ENCODE measurements at regions not wholly inside any gene's neighbourhood (a gene's known extent, or its start where the extent isn't known, plus 50 kb on each side); places are given as distances from the start of the nearest gene placed in this dataset.

GRCh38 chr20:11274141-11274594 lies 600.4 kb upstream of the JAG1 start (continued):
- TF ChIP-seq MAFF (IDR thresholded peaks at IDR 0.05; ENCODE audit: low read depth, low read length): no peak
- no peak for TF ChIP-seq NONO (IDR thresholded peaks at IDR 0.05)
- TF ChIP-seq NONO (CRISPR knock-in tag; conservative IDR thresholded peaks at IDR 0.05): no peak
- TF ChIP-seq SALL2 (CRISPR knock-in tag; IDR thresholded peaks at IDR 0.05): no peak
- no peak for TF ChIP-seq RAD51 (IDR thresholded peaks at IDR 0.05; ENCODE audit: borderline replicate concordance)
- no peak for TF ChIP-seq POLR2AphosphoS2 (IDR thresholded peaks at IDR 0.05; ENCODE audit: low read depth, low read length)
- TF ChIP-seq GMEB1 (CRISPR knock-in tag; IDR thresholded peaks at IDR 0.05; ENCODE audit: borderline replicate concordance): no peak
- no peak for TF ChIP-seq TRAFD1 (CRISPR knock-in tag; IDR thresholded peaks at IDR 0.05; ENCODE audit: borderline replicate concordance)
- no peak for TF ChIP-seq ZBTB7B (CRISPR knock-in tag; IDR thresholded peaks at IDR 0.05)
- TF ChIP-seq MED1 (CRISPR knock-in tag; IDR thresholded peaks at IDR 0.05): no peak
- TF ChIP-seq HOXA3 (CRISPR knock-in tag; IDR thresholded peaks at IDR 0.05): no peak
- TF ChIP-seq NCOR1 (IDR thresholded peaks at IDR 0.05; ENCODE audit: borderline replicate concordance, low read length): no peak
- no peak for TF ChIP-seq MTA1 (CRISPR knock-in tag; IDR thresholded peaks at IDR 0.05; ENCODE audit: borderline replicate concordance)
- no peak for TF ChIP-seq ELF1 (CRISPR knock-in tag; IDR thresholded peaks at IDR 0.05)
- no peak for TF ChIP-seq ZNF496 (CRISPR knock-in tag; IDR thresholded peaks at IDR 0.05; ENCODE audit: insufficient replicate concordance)
- peak; percentile 62; the same call in 1 of the 2 replicates for TF ChIP-seq CREB3 (CRISPR knock-in tag; IDR thresholded peaks at IDR 0.05)
- TF ChIP-seq ONECUT2 (CRISPR knock-in tag; IDR thresholded peaks at IDR 0.05): no peak
- TF ChIP-seq HMGA1 (CRISPR knock-in tag; conservative IDR thresholded peaks at IDR 0.05): no peak
- 0 out of 2 replicates have a peak, but pooled peaks have one; percentile 23 for TF ChIP-seq ZNF205 (CRISPR knock-in tag; IDR thresholded peaks at IDR 0.05)
- TF ChIP-seq SNAPC2 (CRISPR knock-in tag; IDR thresholded peaks at IDR 0.05): no peak
- peak; percentile 62; the same call in 1 of the 2 replicates for TF ChIP-seq ZNF652 (CRISPR knock-in tag; IDR thresholded peaks at IDR 0.05; ENCODE audit: borderline replicate concordance, low read depth)
- TF ChIP-seq ZBTB43 (CRISPR knock-in tag; conservative IDR thresholded peaks at IDR 0.05): no peak
- TF ChIP-seq SMAD9 (CRISPR knock-in tag; IDR thresholded peaks at IDR 0.05): no peak
- TF ChIP-seq MEIS2 (CRISPR knock-in tag; IDR thresholded peaks at IDR 0.05): no peak
- no peak for TF ChIP-seq ZEB1 (IDR thresholded peaks at IDR 0.05; ENCODE audit: insufficient replicate concordance, low read depth)
